ENCODE measurements at regions not wholly inside any gene's neighbourhood (a gene's known extent, or its start where the extent isn't known, plus 50 kb on each side); places are given as distances from the start of the nearest gene placed in this dataset.

DNA sequence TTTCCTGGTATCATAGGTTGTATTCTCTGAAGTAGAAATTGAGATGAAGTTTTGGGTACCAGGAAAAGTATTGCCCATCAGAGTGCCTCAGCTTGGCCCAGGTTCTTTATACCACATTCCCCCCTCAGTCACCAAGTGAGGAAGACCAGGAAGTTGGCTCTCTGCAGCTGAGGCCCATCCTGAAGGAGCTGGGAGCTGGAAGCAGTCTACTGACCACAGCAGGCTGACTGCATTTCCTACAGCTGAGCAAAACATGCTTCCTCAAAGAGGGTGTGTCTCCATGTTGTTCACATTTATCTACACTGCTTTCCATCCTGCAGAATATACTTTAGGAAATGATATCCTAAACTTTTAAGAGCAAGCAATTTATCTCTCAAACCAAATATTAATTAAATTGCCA lies 654.6 kb downstream of the ELAVL2 start:
- no peak overlapping the region for H3K27ac ChIP-seq (ENCODE audit: low read length)
- H3K36me3 ChIP-seq (ENCODE audit: insufficient read depth, low read length): no peaks in the 10 kb centered on the region
- H3K9me3 ChIP-seq (ENCODE audit: low read length): no peaks in the 10 kb centered on the region
- H3K79me2 ChIP-seq (replicated peaks; ENCODE audit: insufficient read depth, low read length): no peaks in the 10 kb centered on the region
- H3K4me3 ChIP-seq (ENCODE audit: low read length): no peak overlapping the region
- H4K20me1 ChIP-seq (ENCODE audit: insufficient read depth): no peaks in the 10 kb centered on the region
- no peak overlapping the region for H3K4me2 ChIP-seq (ENCODE audit: low read length)
- no peaks in the 10 kb centered on the region for H3K27me3 ChIP-seq (ENCODE audit: insufficient read depth, low read depth, low read length)
- H2AFZ ChIP-seq (ENCODE audit: low read depth, low read length): no peak overlapping the region
- H3K9ac ChIP-seq (ENCODE audit: low read length): no peak overlapping the region
- no peak for TF ChIP-seq SMC3 (conservative IDR thresholded peaks at IDR 0.05; ENCODE audit: poor library complexity)
- no peak for TF ChIP-seq MXI1 (conservative IDR thresholded peaks at IDR 0.05; ENCODE audit: poor library complexity, severe bottlenecking)
- no peak for TF ChIP-seq RAD21 (conservative IDR thresholded peaks at IDR 0.05)
- TF ChIP-seq EP300 (conservative IDR thresholded peaks at IDR 0.05; ENCODE audit: poor library complexity, severe bottlenecking): no peak
- TF ChIP-seq TAF1 (IDR thresholded peaks at IDR 0.05; ENCODE audit: low read depth): no peak
- no peak for TF ChIP-seq EZH2 (IDR thresholded peaks at IDR 0.05; ENCODE audit: borderline replicate concordance, insufficient read depth, low read length, poor library complexity, severe bottlenecking)
- TF ChIP-seq POLR2AphosphoS5 (IDR thresholded peaks at IDR 0.05): no peak
- TF ChIP-seq, protein P1, sequence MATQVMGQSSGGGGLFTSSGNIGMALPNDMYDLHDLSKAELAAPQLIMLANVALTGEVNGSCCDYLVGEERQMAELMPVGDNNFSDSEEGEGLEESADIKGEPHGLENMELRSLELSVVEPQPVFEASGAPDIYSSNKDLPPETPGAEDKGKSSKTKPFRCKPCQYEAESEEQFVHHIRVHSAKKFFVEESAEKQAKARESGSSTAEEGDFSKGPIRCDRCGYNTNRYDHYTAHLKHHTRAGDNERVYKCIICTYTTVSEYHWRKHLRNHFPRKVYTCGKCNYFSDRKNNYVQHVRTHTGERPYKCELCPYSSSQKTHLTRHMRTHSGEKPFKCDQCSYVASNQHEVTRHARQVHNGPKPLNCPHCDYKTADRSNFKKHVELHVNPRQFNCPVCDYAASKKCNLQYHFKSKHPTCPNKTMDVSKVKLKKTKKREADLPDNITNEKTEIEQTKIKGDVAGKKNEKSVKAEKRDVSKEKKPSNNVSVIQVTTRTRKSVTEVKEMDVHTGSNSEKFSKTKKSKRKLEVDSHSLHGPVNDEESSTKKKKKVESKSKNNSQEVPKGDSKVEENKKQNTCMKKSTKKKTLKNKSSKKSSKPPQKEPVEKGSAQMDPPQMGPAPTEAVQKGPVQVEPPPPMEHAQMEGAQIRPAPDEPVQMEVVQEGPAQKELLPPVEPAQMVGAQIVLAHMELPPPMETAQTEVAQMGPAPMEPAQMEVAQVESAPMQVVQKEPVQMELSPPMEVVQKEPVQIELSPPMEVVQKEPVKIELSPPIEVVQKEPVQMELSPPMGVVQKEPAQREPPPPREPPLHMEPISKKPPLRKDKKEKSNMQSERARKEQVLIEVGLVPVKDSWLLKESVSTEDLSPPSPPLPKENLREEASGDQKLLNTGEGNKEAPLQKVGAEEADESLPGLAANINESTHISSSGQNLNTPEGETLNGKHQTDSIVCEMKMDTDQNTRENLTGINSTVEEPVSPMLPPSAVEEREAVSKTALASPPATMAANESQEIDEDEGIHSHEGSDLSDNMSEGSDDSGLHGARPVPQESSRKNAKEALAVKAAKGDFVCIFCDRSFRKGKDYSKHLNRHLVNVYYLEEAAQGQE (IDR thresholded peaks at IDR 0.05; ENCODE audit: borderline replicate concordance): no peak
- no peaks in the 10 kb centered on the region for H3F3A ChIP-seq (ENCODE audit: insufficient read depth, low read length, poor library complexity, severe bottlenecking)
- H3K9me2 ChIP-seq (ENCODE audit: insufficient read depth, low read length): no peaks in the 10 kb centered on the region

DNA sequence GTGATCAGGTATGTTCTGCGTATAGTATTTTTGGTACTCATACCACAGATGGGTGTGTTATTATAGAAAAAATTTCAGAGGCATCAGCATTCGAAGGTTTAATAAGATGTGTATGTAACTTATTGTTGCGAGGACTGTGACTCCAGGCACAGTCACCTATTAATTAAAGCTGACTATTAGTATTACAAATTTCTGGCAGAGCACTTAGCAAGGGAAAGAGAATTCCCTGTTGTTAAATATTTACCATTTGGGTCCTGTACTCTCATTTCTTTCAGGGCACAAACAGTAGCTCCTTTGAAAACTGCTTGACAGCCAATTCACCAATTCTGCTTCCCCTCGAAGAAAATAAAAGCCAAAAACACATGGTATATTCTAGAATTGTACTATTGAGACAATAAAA lies 653.8 kb downstream of the ELAVL2 start:
- Histone ChIP-seq H3F3A (ENCODE audit: insufficient read depth, low read length, poor library complexity, severe bottlenecking) (no peaks in the 10 kb centered on the region), H2AFZ (ENCODE audit: low read depth, low read length) (no peak overlapping the region), H3K9ac (ENCODE audit: low read length) (no peak overlapping the region), H3K4me2 (ENCODE audit: low read length) (no peak overlapping the region), H3K36me3 (ENCODE audit: insufficient read depth, low read length) (no peaks in the 10 kb centered on the region), H4K20me1 (ENCODE audit: insufficient read depth) (no peaks in the 10 kb centered on the region), H3K9me2 (ENCODE audit: insufficient read depth, low read length) (no peaks in the 10 kb centered on the region), H3K27ac (ENCODE audit: low read length) (no peak overlapping the region), H3K4me3 (ENCODE audit: low read length) (no peak overlapping the region), H3K9me3 (ENCODE audit: low read length) (no peaks in the 10 kb centered on the region), H3K27me3 (ENCODE audit: insufficient read depth, low read depth, low read length) (no peaks in the 10 kb centered on the region), H3K79me2 (replicated peaks; ENCODE audit: insufficient read depth, low read length) (no peaks in the 10 kb centered on the region)
- TF ChIP-seq MXI1 (conservative IDR thresholded peaks at IDR 0.05; ENCODE audit: poor library complexity, severe bottlenecking): no peak
- TF ChIP-seq POLR2AphosphoS5 (IDR thresholded peaks at IDR 0.05): no peak
- TF ChIP-seq EP300 (conservative IDR thresholded peaks at IDR 0.05; ENCODE audit: poor library complexity, severe bottlenecking): no peak
- TF ChIP-seq RAD21 (conservative IDR thresholded peaks at IDR 0.05): no peak
- TF ChIP-seq, protein P2, sequence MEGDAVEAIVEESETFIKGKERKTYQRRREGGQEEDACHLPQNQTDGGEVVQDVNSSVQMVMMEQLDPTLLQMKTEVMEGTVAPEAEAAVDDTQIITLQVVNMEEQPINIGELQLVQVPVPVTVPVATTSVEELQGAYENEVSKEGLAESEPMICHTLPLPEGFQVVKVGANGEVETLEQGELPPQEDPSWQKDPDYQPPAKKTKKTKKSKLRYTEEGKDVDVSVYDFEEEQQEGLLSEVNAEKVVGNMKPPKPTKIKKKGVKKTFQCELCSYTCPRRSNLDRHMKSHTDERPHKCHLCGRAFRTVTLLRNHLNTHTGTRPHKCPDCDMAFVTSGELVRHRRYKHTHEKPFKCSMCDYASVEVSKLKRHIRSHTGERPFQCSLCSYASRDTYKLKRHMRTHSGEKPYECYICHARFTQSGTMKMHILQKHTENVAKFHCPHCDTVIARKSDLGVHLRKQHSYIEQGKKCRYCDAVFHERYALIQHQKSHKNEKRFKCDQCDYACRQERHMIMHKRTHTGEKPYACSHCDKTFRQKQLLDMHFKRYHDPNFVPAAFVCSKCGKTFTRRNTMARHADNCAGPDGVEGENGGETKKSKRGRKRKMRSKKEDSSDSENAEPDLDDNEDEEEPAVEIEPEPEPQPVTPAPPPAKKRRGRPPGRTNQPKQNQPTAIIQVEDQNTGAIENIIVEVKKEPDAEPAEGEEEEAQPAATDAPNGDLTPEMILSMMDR (IDR thresholded peaks at IDR 0.05; ENCODE audit: poor library complexity, severe bottlenecking): no peak
- TF ChIP-seq, protein P1 (IDR thresholded peaks at IDR 0.05; ENCODE audit: borderline replicate concordance): no peak
- TF ChIP-seq SMC3 (conservative IDR thresholded peaks at IDR 0.05; ENCODE audit: poor library complexity): no peak
- no peak for TF ChIP-seq EZH2 (IDR thresholded peaks at IDR 0.05; ENCODE audit: borderline replicate concordance, insufficient read depth, low read length, poor library complexity, severe bottlenecking)
- no peak for TF ChIP-seq TAF1 (IDR thresholded peaks at IDR 0.05; ENCODE audit: low read depth)
